MCF 10A (cell line): ENCODE measurements at regions not wholly inside any gene's neighbourhood (a gene's known extent, or its start where the extent isn't known, plus 50 kb on each side); places are given as distances from the start of the nearest gene placed in this dataset.

Source experiments
- BruUV-seq: library from RNA; stranded (reverse); fragments of 400-500 nt; replicated peaks from 2 replicates; lab custom pipeline; 2021; lab: Mats Ljungman, UMichigan
- CTCF ChIA-PET: fragments of 300-600 bp; sonication (Branson Sonifier 250); formaldehyde crosslinking; extraction: SDS; loops from one replicate; lab custom pipeline; 2021; ENCODE audit warnings: antibody characterized with exemption, inconsistent platforms; lab: Yijun Ruan, JAX
- POLR2A ChIA-PET: fragments of 300-600, 350-650 bp; sonication (Branson Sonifier 250); formaldehyde crosslinking; extraction: SDS; loops from one replicate; lab custom pipeline; 2020; ENCODE audit warnings: antibody characterized with exemption, inconsistent platforms; lab: Yijun Ruan, JAX
- DNase-seq: peaks from one replicate; pipeline ENCODE4 v3.0.0-alpha.2; 2018; ENCODE audit not compliant: unreplicated experiment
- H3K27ac Mint-ChIP-seq: one replicate; pipeline ENCODE4 v1.8.0; 2022; ENCODE audit warnings: mild to moderate bottlenecking, low read depth, mixed read lengths; ENCODE audit not compliant: unreplicated experiment
- H3K27me3 Mint-ChIP-seq: one replicate; pipeline ENCODE4 v1.8.0; 2022; ENCODE audit warnings: mixed read lengths; ENCODE audit not compliant: insufficient read depth, unreplicated experiment
- H3K36me3 Mint-ChIP-seq: one replicate; pipeline ENCODE4 v1.8.0; 2022; ENCODE audit warnings: mild to moderate bottlenecking, moderate library complexity, mixed read lengths; ENCODE audit not compliant: insufficient read depth, unreplicated experiment
- H3K4me1 Mint-ChIP-seq: one replicate; pipeline ENCODE4 v1.8.0; 2022; ENCODE audit warnings: mixed read lengths; ENCODE audit not compliant: insufficient read depth, unreplicated experiment
- H3K4me3 Mint-ChIP-seq: one replicate; pipeline ENCODE4 v1.8.0; 2022; ENCODE audit warnings: mild to moderate bottlenecking, moderate library complexity, mixed read lengths; ENCODE audit not compliant: unreplicated experiment
- H3K9me3 Mint-ChIP-seq: one replicate; pipeline ENCODE4 v1.8.0; 2022; ENCODE audit warnings: mixed read lengths; ENCODE audit not compliant: unreplicated experiment
- CTCF ChIP-seq: fragments of 200-600 bp; IDR thresholded peaks from one replicate; pipeline ENCODE4 v1.8.0; 2022; ENCODE audit warnings: antibody characterized with exemption, mild to moderate bottlenecking; ENCODE audit not compliant: unreplicated experiment
- intact Hi-C: fragments of 100-400 bp; cut with micrococcal nuclease; formaldehyde crosslinking; loops from 2 replicates; pipeline ENCODE4 v1.14.1; 2022

- intact Hi-C loops, result no loop called here
- peaks cover 24% of the 10 kb centered on the region for H3K4me1 Mint-ChIP-seq
- no peak for TF ChIP-seq CTCF
- DNase-seq, result no peak
- no peaks in the 10 kb centered on the region for H3K9me3 Mint-ChIP-seq
- no peaks in the 10 kb centered on the region for H3K27me3 Mint-ChIP-seq
- no peak overlapping the region for H3K4me3 Mint-ChIP-seq
- CTCF ChIA-PET, result interaction anchor here (0.7 to 1.8 kb wide), 4 partner anchors 9 to 70 kb away, joined by 3 to 10 read pairs (median 4); no protein-coding TSS in a partner anchor
- H3K36me3 Mint-ChIP-seq, result peaks cover 9% of the 10 kb centered on the region
- no peak overlapping the region for H3K27ac Mint-ChIP-seq
- BruUV-seq, result no TSS peak
- POLR2A ChIA-PET, result interaction anchor here (0.6 to 13.1 kb wide), 3 partner anchors 9 to 23 kb away, joined by 3 to 480 read pairs (median 28); a partner anchor contains a TSS
These were observed 66.2 kb upstream of the PNMA1 start for GRCh38 chr14:73780391-73780790.

- intact Hi-C loops, result no loop called here
- Mint-ChIP-seq H3K27me3 (no peaks in the 10 kb centered on the region), H3K27ac (no peak overlapping the region), H3K4me3 (no peak overlapping the region), H3K9me3 (no peaks in the 10 kb centered on the region), H3K4me1 (peaks cover 9% of the 10 kb centered on the region), H3K36me3 (peaks cover 9% of the 10 kb centered on the region)
- no peak for TF ChIP-seq CTCF
- CTCF ChIA-PET, result no interaction called here
- DNase-seq, result no peak
- no TSS peak for BruUV-seq
- POLR2A ChIA-PET, result no interaction called here
These were observed 64.6 kb upstream of the PNMA1 start for GRCh38 chr14:73778736-73779135.

GRCh38 chr14:73777420-73777819, 63.2 kb upstream of the PNMA1 start:
- POLR2A ChIA-PET, result interaction anchor here (0.6 to 0.9 kb wide), 3 partner anchors 8 to 17 kb away, joined by 3 to 4 read pairs (median 3); a partner anchor contains a TSS
- Mint-ChIP-seq H3K4me1 (peaks cover 5% of the 10 kb centered on the region), H3K27me3 (no peaks in the 10 kb centered on the region), H3K27ac (no peak overlapping the region), H3K36me3 (peaks cover 7% of the 10 kb centered on the region), H3K4me3 (no peak overlapping the region), H3K9me3 (no peaks in the 10 kb centered on the region)
- intact Hi-C loops, result no loop called here
- no TSS peak for BruUV-seq
- no peak for TF ChIP-seq CTCF
- DNase-seq, result no peak
- CTCF ChIA-PET, result interaction anchor here (0.6 kb wide), 1 partner anchor 165 kb away, joined by 3 read pairs; no protein-coding TSS in a partner anchor

- POLR2A ChIA-PET, result interaction anchor here (0.6 to 10.2 kb wide), 3 partner anchors 9 to 52 kb away, joined by 3 to 132 read pairs (median 115); a partner anchor contains a TSS
- H3K36me3 Mint-ChIP-seq, result no peaks in the 10 kb centered on the region
- H3K27ac Mint-ChIP-seq, result no peak overlapping the region
- BruUV-seq, result no TSS peak
- TF ChIP-seq CTCF, result no peak
- H3K4me3 Mint-ChIP-seq, result no peak overlapping the region
- intact Hi-C loops, result no loop called here
- no peaks in the 10 kb centered on the region for H3K9me3 Mint-ChIP-seq
- no peaks in the 10 kb centered on the region for H3K27me3 Mint-ChIP-seq
- DNase-seq, result no peak
- CTCF ChIA-PET, result interaction anchor here (0.7 to 1.3 kb wide), 2 partner anchors 13 to 21 kb away, joined by 3 to 4 read pairs; no protein-coding TSS in a partner anchor
- H3K4me1 Mint-ChIP-seq, result peaks cover 17% of the 10 kb centered on the region
These were observed 62.0 kb upstream of the PNMA1 start for GRCh38 chr14:73776194-73776537.
